GM13977 (cell line): ENCODE measurements at regions not wholly inside any gene's neighbourhood (a gene's known extent, or its start where the extent isn't known, plus 50 kb on each side); places are given as distances from the start of the nearest gene placed in this dataset.

Experiments
- DNase-seq: peaks from one replicate; pipeline ENCODE4 v3.0.0; 2012; ENCODE audit warnings: low spot score
- in situ Hi-C: fragments of 300-500 bp; cut with MboI; formaldehyde crosslinking; loops from one replicate; pipeline ENCODE4 v1.12.0; 2022; ENCODE audit warnings: low sequenced_read_pairs, low pct_unique_long_range_greater_than_20kb, mixed read lengths, inconsistent platforms; ENCODE audit not compliant: unreplicated experiment
- TF ChIP-seq, protein P1 (sequence below): IDR thresholded peaks from 2 replicates; pipeline ENCODE4 v1.5.1; 2012; ENCODE audit warnings: mild to moderate bottlenecking, control low read depth; ENCODE audit not compliant: insufficient read depth; ENCODE audit errors: extremely low read depth, missing control alignments

GRCh38 chr5:74020503-74020902 lies 394.5 kb downstream of the ARHGEF28 start:
- in situ Hi-C loops, result no loop called here
- TF ChIP-seq, protein P1, sequence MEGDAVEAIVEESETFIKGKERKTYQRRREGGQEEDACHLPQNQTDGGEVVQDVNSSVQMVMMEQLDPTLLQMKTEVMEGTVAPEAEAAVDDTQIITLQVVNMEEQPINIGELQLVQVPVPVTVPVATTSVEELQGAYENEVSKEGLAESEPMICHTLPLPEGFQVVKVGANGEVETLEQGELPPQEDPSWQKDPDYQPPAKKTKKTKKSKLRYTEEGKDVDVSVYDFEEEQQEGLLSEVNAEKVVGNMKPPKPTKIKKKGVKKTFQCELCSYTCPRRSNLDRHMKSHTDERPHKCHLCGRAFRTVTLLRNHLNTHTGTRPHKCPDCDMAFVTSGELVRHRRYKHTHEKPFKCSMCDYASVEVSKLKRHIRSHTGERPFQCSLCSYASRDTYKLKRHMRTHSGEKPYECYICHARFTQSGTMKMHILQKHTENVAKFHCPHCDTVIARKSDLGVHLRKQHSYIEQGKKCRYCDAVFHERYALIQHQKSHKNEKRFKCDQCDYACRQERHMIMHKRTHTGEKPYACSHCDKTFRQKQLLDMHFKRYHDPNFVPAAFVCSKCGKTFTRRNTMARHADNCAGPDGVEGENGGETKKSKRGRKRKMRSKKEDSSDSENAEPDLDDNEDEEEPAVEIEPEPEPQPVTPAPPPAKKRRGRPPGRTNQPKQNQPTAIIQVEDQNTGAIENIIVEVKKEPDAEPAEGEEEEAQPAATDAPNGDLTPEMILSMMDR, result no peak
- no peak for DNase-seq

DNA sequence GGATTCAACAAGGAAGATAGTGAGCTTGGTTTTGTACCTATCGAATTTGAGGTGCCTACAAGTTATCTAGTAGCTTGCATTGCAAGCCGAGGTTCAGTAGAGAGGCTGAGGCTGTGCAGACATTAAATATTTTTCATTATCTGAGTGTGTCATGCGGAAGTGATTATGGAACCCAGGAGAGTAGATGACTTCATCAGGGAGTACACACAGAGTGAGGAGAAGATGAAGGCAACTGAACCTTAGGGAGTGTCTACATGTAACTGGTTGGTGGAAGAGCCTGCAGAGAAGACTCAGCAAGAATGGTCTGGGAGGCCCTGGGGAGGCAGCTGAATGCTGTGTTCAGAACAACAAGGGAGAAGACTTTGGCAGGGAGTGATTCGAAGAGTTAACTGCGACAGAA lies 393.9 kb downstream of the ARHGEF28 start:
- no peak for DNase-seq
- TF ChIP-seq, protein P1, result no peak
- in situ Hi-C loops, result no loop called here

DNA sequence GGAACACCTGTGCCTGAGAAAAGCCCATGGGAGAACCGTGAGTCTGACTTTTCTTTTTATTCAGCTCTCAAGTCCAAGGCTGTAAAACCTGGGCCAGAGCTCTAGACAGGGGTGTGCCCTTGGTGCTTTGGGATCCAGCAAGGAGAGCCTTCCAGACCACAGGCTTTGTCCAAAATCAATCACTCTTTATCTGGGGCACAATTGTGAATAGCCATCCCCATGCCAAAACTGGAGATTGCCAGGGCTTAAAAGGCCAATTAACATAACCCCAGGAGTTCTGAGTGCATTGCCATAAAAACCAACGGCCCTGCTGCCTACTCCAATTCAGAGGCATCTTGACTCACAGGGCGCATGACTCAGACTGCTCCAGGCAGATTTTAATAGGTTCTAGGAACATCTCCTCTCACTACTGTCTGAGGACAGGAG lies 391.8 kb downstream of the ARHGEF28 start:
- in situ Hi-C loops, result no loop called here
- no peak for DNase-seq
- TF ChIP-seq, protein P1, result no peak

GRCh38 chr5:74017112-74017511 lies 391.1 kb downstream of the ARHGEF28 start:
- TF ChIP-seq, protein P1, result no peak
- in situ Hi-C loops, result no loop called here

GRCh38 chr5:74016373-74016772 lies 390.4 kb downstream of the ARHGEF28 start:
- TF ChIP-seq, protein P1, result peak; percentile 17
- in situ Hi-C loops, result no loop called here
- DNase-seq, result no peak

More at GRCh38 chr5:74017112-74017511, 391.1 kb downstream of the ARHGEF28 start:
- no peak for DNase-seq

GRCh38 chr5:74015716-74016115 lies 389.7 kb downstream of the ARHGEF28 start:
- DNase-seq, result no peak
- in situ Hi-C loops, result no loop called here
- TF ChIP-seq, protein P1, result no peak

GRCh38 chr5:74013222-74013621 lies 387.2 kb downstream of the ARHGEF28 start:
- no peak for DNase-seq
- TF ChIP-seq, protein P1, result no peak
- in situ Hi-C loops, result no loop called here
